HG02763 (cell line): ENCODE measurements at regions not wholly inside any gene's neighbourhood (a gene's known extent, or its start where the extent isn't known, plus 50 kb on each side); places are given as distances from the start of the nearest gene placed in this dataset.

Experiments used
- ATAC-seq: cut with Tn5 transposase; IDR thresholded peaks from one replicate; pipeline ENCODE4 v1.9.1; 2021; ENCODE audit warnings: mild to moderate bottlenecking, moderate library complexity; ENCODE audit not compliant: unreplicated experiment

DNA sequence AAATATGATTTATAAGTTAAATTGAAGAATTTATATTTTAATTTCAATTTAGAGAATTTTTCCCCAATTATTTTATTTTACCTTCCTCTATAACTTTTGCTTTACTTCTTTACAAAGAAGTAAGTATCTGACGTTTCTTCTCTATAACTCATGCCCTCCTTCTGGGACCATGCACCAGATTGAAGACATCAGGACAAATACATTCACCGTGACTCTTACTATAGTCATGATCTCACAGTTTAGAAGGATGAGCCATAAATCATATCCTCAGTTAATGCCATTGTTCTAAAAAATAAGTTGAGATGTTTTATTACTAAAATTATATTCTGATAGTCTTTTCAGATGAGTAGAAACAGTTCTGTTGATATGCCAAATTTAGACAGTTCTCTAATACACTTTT is 279.3 kb downstream of the TMX3 start:
- ATAC-seq, result no peak

DNA sequence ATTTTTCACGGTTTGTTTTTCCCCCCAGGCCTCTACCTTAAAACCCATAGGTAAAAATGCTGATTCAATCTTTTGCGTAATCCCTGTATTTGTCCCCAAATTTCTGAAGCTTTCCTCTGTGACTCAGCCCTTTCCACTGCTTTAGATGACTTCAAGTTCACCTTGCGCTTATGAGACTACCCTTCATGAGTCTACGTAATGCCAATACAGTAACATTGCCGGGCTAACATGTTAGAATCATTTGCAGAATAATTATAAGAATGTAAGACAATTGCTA is 283.0 kb downstream of the TMX3 start:
- ATAC-seq, result no peak

GRCh38 chr18:68431111-68431921 is 283.6 kb downstream of the TMX3 start:
- no peak for ATAC-seq

GRCh38 chr18:68429841-68430240 is 285.1 kb downstream of the TMX3 start:
- no peak for ATAC-seq

- ATAC-seq, result no peak
These were observed 285.8 kb downstream of the TMX3 start for GRCh38 chr18:68429111-68429510.

GRCh38 chr18:68428661-68429060 is 286.2 kb downstream of the TMX3 start:
- no peak for ATAC-seq

DNA sequence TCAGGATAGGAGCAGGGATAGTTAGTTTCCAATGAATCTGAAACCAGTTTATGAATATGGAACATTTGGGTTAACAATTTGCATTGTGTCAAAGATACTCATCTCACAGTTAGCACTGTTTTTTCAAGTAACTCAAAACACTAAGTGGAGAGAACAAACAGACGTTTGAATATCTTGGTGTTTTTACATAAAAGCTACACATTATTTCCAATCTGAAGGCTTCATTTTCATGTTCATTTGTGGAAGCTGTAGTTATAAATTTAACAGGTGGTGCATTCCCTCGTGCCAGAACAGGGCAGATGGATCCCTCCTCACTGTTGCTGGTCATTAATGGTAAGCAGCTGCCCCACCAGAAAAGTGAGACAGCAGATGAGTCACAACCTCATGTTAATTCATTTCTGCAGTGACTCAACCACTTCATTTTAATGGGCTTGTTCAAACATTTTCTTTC is 286.9 kb downstream of the TMX3 start:
- no peak for ATAC-seq

DNA sequence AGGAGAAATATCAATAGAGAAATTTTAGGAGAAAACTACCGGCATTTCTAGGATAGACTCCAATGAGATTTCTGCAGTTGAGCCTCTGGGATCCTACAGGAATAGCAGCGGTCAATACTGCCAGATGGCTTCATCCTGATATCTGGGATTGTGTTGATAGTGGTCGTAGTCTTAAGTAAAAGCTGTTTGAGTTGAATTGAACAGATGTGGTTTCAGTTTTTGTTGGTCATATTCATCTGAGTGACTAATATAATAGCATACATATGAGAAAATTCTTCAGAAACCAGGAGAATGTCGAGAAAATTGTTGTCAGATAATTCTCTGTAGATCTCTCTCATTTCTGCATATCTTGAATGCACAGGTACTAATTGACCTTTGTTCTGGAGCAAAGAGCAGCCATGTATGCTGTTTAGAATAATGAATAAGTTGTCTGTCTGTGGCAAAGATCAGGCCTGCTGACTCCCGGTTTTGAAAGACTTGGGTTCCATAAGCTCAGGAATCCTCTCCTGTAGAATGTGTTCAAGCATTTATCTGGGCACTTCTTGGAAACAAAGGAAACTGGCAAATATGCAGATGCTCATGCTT is 288.1 kb downstream of the TMX3 start:
- no peak for ATAC-seq

DNA sequence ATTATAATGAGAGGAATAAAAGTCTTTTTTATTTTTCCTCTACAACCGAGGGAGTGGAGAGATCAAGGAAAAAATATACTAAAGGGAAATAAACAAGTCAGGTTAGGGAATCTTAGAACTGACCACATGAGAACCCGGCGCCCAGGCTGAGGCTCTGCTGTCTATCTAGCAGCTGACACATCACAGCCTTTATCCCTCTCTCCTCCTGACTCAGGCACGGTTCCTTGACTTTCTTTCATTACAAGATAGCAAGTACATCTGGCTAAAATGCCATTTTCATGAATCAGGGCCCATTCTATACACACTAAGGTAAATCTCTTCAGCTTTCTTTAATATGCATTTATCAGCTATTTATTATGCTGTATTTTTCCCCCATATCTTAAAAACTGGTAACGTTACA is 296.0 kb downstream of the TMX3 start:
- ATAC-seq, result no peak

GRCh38 chr18:68418226-68418868 is 296.6 kb downstream of the TMX3 start:
- no peak for ATAC-seq

DNA sequence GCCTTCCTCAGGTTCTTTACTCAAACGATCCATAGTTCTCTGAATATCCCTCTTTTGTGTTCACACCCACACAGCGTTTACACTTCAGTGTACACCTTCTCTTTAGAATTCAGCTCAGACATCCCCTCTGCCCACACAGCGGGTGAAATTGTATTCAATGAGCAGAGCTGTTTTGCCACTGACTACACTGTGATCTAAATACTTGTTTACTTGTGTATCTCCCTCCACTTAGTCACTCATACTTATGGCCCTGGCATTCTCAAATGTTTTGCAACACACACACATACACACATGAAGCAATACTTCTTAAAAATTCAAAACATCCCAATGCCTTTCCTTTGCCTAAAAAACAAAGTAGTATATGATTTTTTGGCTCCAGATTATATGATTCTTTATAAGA is 297.1 kb downstream of the TMX3 start:
- no peak for ATAC-seq

DNA sequence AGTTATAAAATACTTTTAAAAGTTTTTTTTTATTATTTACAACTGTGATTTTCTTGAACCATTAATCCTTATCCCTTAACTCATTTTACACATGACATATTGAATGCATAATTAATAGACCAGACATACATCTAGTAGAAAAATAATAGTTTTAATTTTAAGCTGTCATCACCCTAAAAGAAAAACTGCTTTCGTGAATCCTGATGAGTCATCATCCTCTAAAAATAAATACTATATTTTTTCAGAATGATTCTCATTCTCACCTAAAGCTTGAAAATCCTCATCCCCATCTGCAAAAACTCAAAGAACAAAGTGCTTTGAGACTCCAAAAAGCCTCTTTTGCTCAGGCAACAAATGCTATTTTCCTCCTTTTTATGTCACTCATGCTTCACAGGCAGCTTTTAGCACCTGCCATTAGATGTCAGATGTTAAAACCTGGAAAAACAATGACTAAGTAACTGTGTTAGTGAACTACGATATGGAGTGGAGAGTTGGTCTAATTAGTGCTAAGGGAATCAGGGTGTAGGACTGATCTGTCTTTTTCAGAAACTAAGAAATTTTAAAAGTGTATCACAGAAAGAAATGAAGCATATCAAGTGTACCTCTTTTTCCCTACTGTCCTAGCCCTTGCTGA is 297.6 kb downstream of the TMX3 start:
- ATAC-seq, result no peak

- no peak for ATAC-seq
These were observed 300.5 kb downstream of the TMX3 start for GRCh38 chr18:68414407-68414806.

DNA sequence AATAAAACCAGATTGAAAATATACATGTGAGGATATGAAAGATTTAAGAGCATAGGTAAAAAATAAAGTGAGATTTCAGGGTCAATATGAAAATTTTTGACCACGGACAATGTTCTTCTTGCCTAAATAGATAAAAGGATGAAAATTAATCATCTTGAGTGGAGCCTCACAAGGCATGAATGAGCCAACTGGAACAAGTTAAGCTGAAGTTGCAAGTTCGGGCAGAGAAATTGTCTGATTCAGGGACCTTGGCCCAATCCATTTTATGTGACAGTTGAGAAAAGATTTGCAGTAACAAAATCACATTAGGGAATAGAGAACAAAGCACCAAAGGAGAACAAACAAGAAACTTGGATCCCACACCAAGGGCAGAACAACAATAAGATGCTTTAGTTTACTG is 305.3 kb downstream of the TMX3 start:
- no peak for ATAC-seq

DNA sequence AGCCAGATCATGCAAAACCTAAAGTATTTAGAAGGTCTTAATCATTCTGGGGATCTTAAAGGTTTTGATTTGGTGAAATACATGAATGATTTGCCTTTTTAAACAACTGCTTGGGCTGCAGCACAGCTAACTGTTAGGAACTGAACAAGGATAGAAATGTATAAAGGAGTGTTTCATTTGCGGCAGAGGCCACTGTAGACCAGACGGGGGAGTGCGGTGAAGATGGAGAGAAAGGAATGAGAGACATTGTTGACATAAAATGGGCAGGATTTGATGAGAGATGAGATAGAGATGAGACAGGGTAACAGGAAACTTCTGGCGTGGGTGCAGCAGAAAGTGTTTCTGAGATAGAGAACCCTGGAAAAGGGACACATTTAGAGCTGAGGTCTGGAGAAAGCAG is 308.1 kb downstream of the TMX3 start:
- ATAC-seq, result no peak

GRCh38 chr18:68402784-68403183 is 312.1 kb downstream of the TMX3 start:
- no peak for ATAC-seq

DNA sequence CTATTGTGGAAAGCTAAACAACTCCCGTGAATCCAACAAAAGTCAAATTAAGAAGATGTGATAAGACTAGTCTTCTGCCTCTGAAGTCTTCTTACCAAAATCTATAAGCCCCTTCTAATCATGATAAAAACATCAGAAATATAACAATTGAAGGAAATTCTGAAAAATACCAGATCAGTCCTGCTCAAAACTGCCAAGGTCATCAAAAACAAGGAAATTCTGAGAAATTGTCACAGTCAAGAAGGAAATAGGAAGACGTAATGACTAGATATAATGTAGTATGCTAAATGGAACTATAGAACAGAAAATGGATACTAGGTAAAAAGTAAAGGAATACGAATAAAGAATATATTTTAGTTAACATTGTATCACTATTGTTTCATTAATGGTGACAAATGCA is 314.0 kb downstream of the TMX3 start:
- ATAC-seq, result no peak

DNA sequence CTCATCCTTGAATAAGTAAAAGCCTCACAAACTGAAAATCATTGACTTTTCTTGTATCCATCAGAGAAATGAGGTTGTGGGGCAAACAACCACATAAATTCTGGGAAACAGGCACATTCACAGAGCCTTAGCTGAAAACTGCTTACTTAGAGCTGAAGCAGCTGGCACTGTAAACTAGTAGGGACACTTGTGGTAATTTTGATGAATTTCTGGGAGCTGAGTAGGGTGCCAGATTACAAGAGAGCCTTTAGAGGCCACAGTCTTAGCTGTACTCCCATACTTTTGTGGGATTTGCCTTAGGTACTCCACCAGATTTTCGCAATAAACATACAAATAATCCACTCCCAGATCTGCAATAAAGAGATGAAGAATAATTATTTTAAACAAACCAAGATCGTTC is 315.2 kb downstream of the TMX3 start:
- ATAC-seq, result no peak

DNA sequence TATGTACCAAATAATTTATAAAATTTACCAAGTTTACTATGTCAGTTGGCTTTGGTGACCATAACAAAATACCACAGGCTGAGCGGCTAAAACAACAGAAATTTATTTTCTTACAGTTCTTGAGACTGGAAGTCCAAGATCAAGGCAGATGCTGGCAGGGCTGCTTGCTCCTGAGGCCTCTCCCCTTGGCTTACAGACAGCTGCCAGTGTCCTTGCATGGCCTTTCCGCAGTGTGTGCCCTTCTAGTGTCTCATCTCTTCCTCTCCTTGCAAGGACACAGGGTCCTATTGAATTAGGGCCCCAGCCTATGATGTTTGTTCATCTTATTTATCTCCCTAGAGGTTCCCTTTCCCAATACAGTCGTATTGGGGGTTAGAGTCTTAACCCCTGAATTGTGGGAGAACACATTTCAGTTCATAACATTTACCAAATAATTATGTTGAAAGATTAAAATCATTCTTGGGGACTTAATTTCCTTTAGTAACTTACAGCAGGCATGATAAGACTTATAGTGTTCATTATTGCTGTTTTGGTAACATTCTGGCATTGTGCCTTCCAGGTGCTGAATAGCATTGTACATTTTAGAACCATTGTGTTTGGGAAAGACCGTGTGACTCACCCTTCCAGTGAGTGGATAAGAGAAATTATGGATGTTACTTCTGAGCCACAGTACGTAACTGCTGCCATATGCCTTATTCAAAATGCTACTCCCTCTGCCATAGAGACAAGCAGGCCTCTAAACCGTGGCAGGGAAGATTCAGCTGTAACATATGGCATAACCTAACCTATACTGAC is 317.5 kb downstream of the TMX3 start:
- no peak for ATAC-seq

DNA sequence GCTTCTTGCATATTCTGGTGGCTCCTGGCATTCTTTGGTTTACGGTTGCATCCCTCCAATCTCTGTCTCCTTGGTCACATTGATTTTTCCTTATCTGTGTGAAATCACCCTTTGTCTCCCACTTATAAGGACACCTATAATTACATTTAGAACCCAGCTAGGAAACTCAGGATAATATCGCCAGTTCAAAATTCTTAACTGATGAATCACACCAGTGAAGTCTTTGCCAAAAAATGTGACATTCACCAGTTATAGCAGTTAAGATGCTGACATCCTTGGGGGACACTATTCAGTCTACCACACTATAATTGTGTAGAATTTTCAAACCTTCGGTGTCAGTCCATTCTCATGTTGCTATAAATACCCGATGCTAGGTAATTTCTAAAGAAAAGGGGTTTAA is 320.2 kb downstream of the TMX3 start:
- ATAC-seq, result no peak

DNA sequence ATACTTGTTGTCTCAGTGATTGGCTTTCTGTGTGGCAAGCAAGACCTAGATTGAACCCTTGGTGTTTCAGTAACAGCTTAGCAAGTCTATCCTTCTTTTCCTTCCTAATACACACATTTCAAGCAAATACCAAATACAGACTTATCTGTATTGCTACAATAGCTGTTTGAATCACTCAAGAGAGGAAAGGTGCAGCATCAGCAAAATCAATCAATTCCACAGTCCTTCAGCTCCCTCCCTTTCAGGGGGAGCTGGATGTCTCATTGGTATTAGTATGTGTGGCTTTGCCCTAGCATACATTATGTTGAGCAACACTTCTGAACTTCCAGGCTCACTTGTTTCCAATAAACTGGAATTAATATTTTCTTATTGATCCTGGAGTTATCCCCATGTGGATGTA is 323.1 kb downstream of the TMX3 start:
- no peak for ATAC-seq
